H1 (cell line): ENCODE measurements at regions not wholly inside any gene's neighbourhood (a gene's known extent, or its start where the extent isn't known, plus 50 kb on each side); places are given as distances from the start of the nearest gene placed in this dataset.

Experiments used
- CTCF ChIA-PET: fragments of 300-600 bp; sonication (Branson Sonifier 250); formaldehyde crosslinking; loops from one replicate; lab custom pipeline; 2021; ENCODE audit not compliant: partially characterized antibody; lab: Charles Lee
- POLR2A ChIA-PET: fragments of 300-600 bp; sonication (Branson Sonifier 250); formaldehyde crosslinking; loops from one replicate; lab custom pipeline; 2021; ENCODE audit warnings: inconsistent platforms; ENCODE audit not compliant: partially characterized antibody; lab: Charles Lee
- DNase-seq, 2 experiments: peaks; one replicate each; pipeline versions ENCODE4 v3.0.0 to v3.0.0-alpha.2; 2010 to 2022; ENCODE audit warnings: low spot score in 2 of 2, low read depth in 1 of 2, mixed read lengths in 1 of 2
- FAIRE-seq: peaks from 2 replicates; lab custom pipeline; 2011; peaks lifted over from hg19 to GRCh38; lab: Jason Lieb, UNC
- H2AFZ ChIP-seq: 2 replicates; pipeline ENCODE4 v1.8.1; 2012; ENCODE audit warnings: low read length, inconsistent platforms
- H2AK5ac ChIP-seq: 2 replicates; pipeline ENCODE4 v1.6.1; 2013; ENCODE audit warnings: low read depth, low read length
- H2BK120ac ChIP-seq: replicated peaks from 2 replicates; pipeline ENCODE3; 2013; ENCODE audit warnings: low read depth, low read length, inconsistent platforms
- H2BK12ac ChIP-seq: 2 replicates; pipeline ENCODE4 v1.6.1; 2013; ENCODE audit warnings: low read depth, low read length
- H2BK15ac ChIP-seq: 2 replicates; pipeline ENCODE4 v1.6.1; 2013; ENCODE audit warnings: low read length
- H2BK20ac ChIP-seq: 2 replicates; pipeline ENCODE4 v1.6.1; 2013; ENCODE audit warnings: low read length
- H2BK5ac ChIP-seq: 2 replicates; pipeline ENCODE4 v1.6.1; 2013; ENCODE audit warnings: low read depth, low read length
- H3K14ac ChIP-seq: 2 replicates; pipeline ENCODE4 v1.6.1; 2013; ENCODE audit warnings: inconsistent platforms; ENCODE audit not compliant: insufficient read length
- H3K18ac ChIP-seq: 2 replicates; pipeline ENCODE4 v1.6.1; 2013; ENCODE audit warnings: low read length; ENCODE audit errors: extremely low read depth
- H3K23ac ChIP-seq: 2 replicates; pipeline ENCODE4 v1.6.1; 2013; ENCODE audit warnings: inconsistent platforms; ENCODE audit not compliant: insufficient read length
- H3K23me2 ChIP-seq: 2 replicates; pipeline ENCODE4 v1.6.1; 2013; ENCODE audit warnings: low read depth, low read length
- H3K27ac ChIP-seq: 2 replicates; pipeline ENCODE4 v1.6.1; 2011; ENCODE audit warnings: low read depth, low read length, inconsistent platforms
- H3K27me3 ChIP-seq, 4 experiments: replicated peaks in 1 of 4; 1 replicate in 1 of 4; 2 replicates in 3 of 4; pipeline versions ENCODE4 v1.6.1 to v1.8.1; 2011 to 2013; ENCODE audit warnings: low read length in 3 of 4, mild to moderate bottlenecking in 3 of 4, inconsistent platforms in 2 of 4, mixed read lengths in 2 of 4, moderate library complexity in 1 of 4; ENCODE audit not compliant: control insufficient read depth in 3 of 4, insufficient read depth in 3 of 4; ENCODE audit errors: extremely low read depth in 1 of 4
- H3K36me3 ChIP-seq, 4 experiments: 2 replicates each; pipeline versions ENCODE4 v1.6.1 to v1.8.1; 2011 to 2013; ENCODE audit warnings: mild to moderate bottlenecking in 4 of 4, low read length in 3 of 4, moderate library complexity in 2 of 4, control low read depth in 1 of 4, inconsistent platforms in 1 of 4; ENCODE audit not compliant: insufficient read depth in 4 of 4, control insufficient read depth in 2 of 4
- H3K4ac ChIP-seq: replicated peaks from 2 replicates; pipeline ENCODE3; 2013; ENCODE audit warnings: low read length, low read depth, mixed read lengths, inconsistent platforms; ENCODE audit not compliant: insufficient read length
- H3K4me1 ChIP-seq, 4 experiments: replicated peaks in 1 of 4; 1 replicate in 1 of 4; 2 replicates in 3 of 4; pipeline versions ENCODE4 v1.6.1 to v1.8.1; 2011 to 2013; ENCODE audit warnings: low read length in 3 of 4, inconsistent platforms in 2 of 4, mixed read lengths in 1 of 4; ENCODE audit not compliant: insufficient read depth in 4 of 4, control insufficient read depth in 3 of 4
- H3K4me2 ChIP-seq, 2 experiments: 2 replicates each; pipeline versions ENCODE4 v1.6.1 to v1.8.1; 2011 to 2013; ENCODE audit warnings: low read depth in 2 of 2, low read length in 2 of 2, control low read depth in 1 of 2, inconsistent platforms in 1 of 2, mild to moderate bottlenecking in 1 of 2; ENCODE audit not compliant: insufficient read depth in 1 of 2
- H3K4me3 ChIP-seq, 4 experiments: fragments of 200-600, 300-600 bp in 1 of 4; sonication (generic), shearing (Covaris generic), sonication (Bioruptor Twin) in 1 of 4; 2 replicates each; pipeline versions ENCODE4 v1.5.1 to v1.8.1; 2011 to 2016; ENCODE audit warnings: low read length in 4 of 4, low read depth in 3 of 4, control low read depth in 2 of 4, inconsistent platforms in 2 of 4, mild to moderate bottlenecking in 2 of 4, mixed read lengths in 1 of 4, moderate library complexity in 1 of 4; ENCODE audit not compliant: insufficient read depth in 2 of 4; ENCODE audit errors: extremely low read depth in 1 of 4
- H3K56ac ChIP-seq: replicated peaks from 2 replicates; pipeline ENCODE3; 2013; ENCODE audit warnings: low read depth, mild to moderate bottlenecking, mixed read lengths, low read length, inconsistent platforms; ENCODE audit not compliant: insufficient read length
- H3K79me1 ChIP-seq: 2 replicates; pipeline ENCODE4 v1.6.1; 2013; ENCODE audit warnings: low read depth, low read length, control low read depth
- H3K79me2 ChIP-seq, 2 experiments: 2 replicates each; pipeline versions ENCODE4 v1.6.1 to v1.8.1; 2012 to 2013; ENCODE audit warnings: low read length in 2 of 2, mild to moderate bottlenecking in 2 of 2, inconsistent platforms in 1 of 2; ENCODE audit not compliant: insufficient read depth in 2 of 2, control insufficient read depth in 1 of 2
- H3K9ac ChIP-seq, 4 experiments: replicated peaks in 1 of 4; 1 replicate in 1 of 4; 2 replicates in 3 of 4; pipeline versions ENCODE4 v1.6.1 to v1.8.1; 2011 to 2013; ENCODE audit warnings: low read depth in 3 of 4, low read length in 3 of 4, control low read depth in 2 of 4, mild to moderate bottlenecking in 2 of 4, moderate library complexity in 2 of 4, inconsistent platforms in 1 of 4; ENCODE audit errors: extremely low read depth in 1 of 4
- H3K9me3 ChIP-seq, 2 experiments: 2 replicates each; pipeline versions ENCODE4 v1.6.1 to v1.8.1; 2012 to 2013; ENCODE audit warnings: mild to moderate bottlenecking in 2 of 2, moderate library complexity in 2 of 2, control low read depth in 1 of 2, inconsistent platforms in 1 of 2, low read depth in 1 of 2, low read length in 1 of 2, mixed read lengths in 1 of 2; ENCODE audit not compliant: insufficient read depth in 2 of 2
- H4K20me1 ChIP-seq, 2 experiments: replicated peaks in 1 of 2; 2 replicates each; pipeline versions ENCODE3 to v1.8.1; 2011 to 2013; ENCODE audit warnings: inconsistent platforms in 2 of 2, low read length in 2 of 2, mild to moderate bottlenecking in 1 of 2; ENCODE audit not compliant: insufficient read depth in 2 of 2, control insufficient read depth in 1 of 2
- H4K5ac ChIP-seq: 2 replicates; pipeline ENCODE4 v1.6.1; 2013; ENCODE audit warnings: low read length, low read depth, mixed read lengths, inconsistent platforms; ENCODE audit not compliant: insufficient read length
- H4K8ac ChIP-seq: 2 replicates; pipeline ENCODE4 v1.8.0; 2013; ENCODE audit warnings: mild to moderate bottlenecking, moderate library complexity, low read length, inconsistent platforms; ENCODE audit not compliant: insufficient read depth; ENCODE audit errors: extremely low read depth
- H4K91ac ChIP-seq: replicated peaks from 2 replicates; pipeline ENCODE3; 2013; ENCODE audit warnings: low read length, mixed read lengths, inconsistent platforms; ENCODE audit not compliant: insufficient read length
- CTBP2 ChIP-seq: IDR thresholded peaks from 2 replicates; pipeline ENCODE4 v1.7.0; 2011; ENCODE audit warnings: borderline replicate concordance, mild to moderate bottlenecking, moderate library complexity, mixed read lengths, low read length; ENCODE audit not compliant: insufficient read depth, insufficient read length
- EGR1 ChIP-seq: IDR thresholded peaks from 2 replicates; pipeline ENCODE4 v1.6.1; 2011; ENCODE audit warnings: low read depth, low read length, borderline replicate concordance
- HDAC2 ChIP-seq, 2 experiments: fragments of 300-600 bp in 1 of 2; sonication (generic) in 1 of 2; IDR thresholded peaks; 2 replicates each; pipeline ENCODE4 v1.6.1; 2011 to 2012; ENCODE audit warnings: low read depth in 2 of 2, low read length in 2 of 2, mild to moderate bottlenecking in 2 of 2, moderate library complexity in 2 of 2, borderline replicate concordance in 1 of 2, inconsistent platforms in 1 of 2
- HDAC6 ChIP-seq: IDR thresholded peaks from one replicate; pipeline ENCODE4 v1.7.1; 2012; ENCODE audit warnings: low read depth, mild to moderate bottlenecking, inconsistent platforms, low read length, moderate library complexity
- KDM5A ChIP-seq: fragments of 200-600 bp; IDR thresholded peaks from 2 replicates; pipeline ENCODE4 v1.7.1; 2012; ENCODE audit warnings: mild to moderate bottlenecking, low read length, inconsistent platforms, mixed read lengths
- RAD21 ChIP-seq, 2 experiments: IDR thresholded peaks in 1 of 2; conservative IDR thresholded peaks in 1 of 2; 2 replicates each; pipeline ENCODE4 v1.6.1; 2011; ENCODE audit warnings: low read depth in 2 of 2, low read length in 2 of 2, improper control_type of control experiment in 1 of 2, inconsistent platforms in 1 of 2, mild to moderate bottlenecking in 1 of 2, moderate library complexity in 1 of 2
- RXRA ChIP-seq: IDR thresholded peaks from 2 replicates; pipeline ENCODE4 v1.6.1; 2011; ENCODE audit warnings: low read depth, mild to moderate bottlenecking, low read length, moderate library complexity; ENCODE audit not compliant: insufficient read depth
- SUZ12 ChIP-seq: fragments of 200-600 bp; sonication (generic); IDR thresholded peaks from 2 replicates; pipeline ENCODE4 v1.6.1; 2012; ENCODE audit warnings: mild to moderate bottlenecking, inconsistent platforms, low read length, moderate library complexity, mixed read lengths
- WGBS, 2 experiments: shearing (Covaris generic) in 1 of 2; methylation state at CpG; one replicate each; pipeline versions ENCODE4 v1.1.6 to v1.1.7; 2013 to 2015; ENCODE audit warnings: low lambda C conversion rate in 2 of 2, mixed read lengths in 2 of 2, inconsistent platforms in 1 of 2, low coverage in 1 of 2, missing lambda C conversion rate in 1 of 2; ENCODE audit not compliant: insufficient replicate concordance in 2 of 2, insufficient coverage in 1 of 2, insufficient read length in 1 of 2; ENCODE audit errors: extremely low coverage in 1 of 2, missing lambda C conversion rate in 1 of 2; 5-methylcytosine and 5-hydroxymethylcytosine counted together
- TF ChIP-seq, protein P1 (sequence below): IDR thresholded peaks from 2 replicates; pipeline ENCODE4 v1.6.1; 2012; ENCODE audit warnings: inconsistent platforms
- TF ChIP-seq, protein P2 (sequence below): IDR thresholded peaks from 2 replicates; pipeline ENCODE4 v1.6.1; 2012; ENCODE audit warnings: low read length, inconsistent platforms

DNA sequence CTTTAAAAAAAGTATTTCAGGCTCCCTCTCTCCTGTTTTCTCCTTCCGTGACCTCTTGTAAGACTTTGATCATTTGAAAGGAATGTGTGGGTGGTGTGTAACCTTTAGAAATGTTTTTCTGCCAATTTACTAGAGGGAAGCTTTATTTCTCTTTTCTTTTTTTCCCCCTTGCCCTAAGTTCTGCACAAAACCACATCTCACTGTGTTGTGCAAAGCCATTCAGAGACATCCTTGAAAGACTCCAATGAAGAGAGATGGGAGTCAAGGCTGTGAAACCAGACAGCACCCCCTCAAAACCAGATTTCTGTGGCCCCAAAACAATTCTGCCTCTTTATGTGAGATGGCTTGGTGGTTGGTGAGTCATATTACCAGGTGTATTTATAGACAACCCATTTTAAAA lies 184.6 kb upstream of the ERBB4 start:
- Histone ChIP-seq H4K20me1 (no peaks in the 10 kb centered on the region), H3K9me3 (peaks cover 10 to 16% of the 10 kb centered on the region in 2 experiments; a peak in 3 of 4 replicates), H3K18ac (no peak overlapping the region), H3K27me3 (no peaks in the 10 kb centered on the region), H4K8ac (no peak overlapping the region), H3K4me3 (no peak overlapping the region), H2BK15ac (no peak overlapping the region), H3K23ac (no peak overlapping the region), H3K4me1 (peaks cover 0 to 4% (median 0%) of the 10 kb centered on the region in 4 experiments; a peak in 1 of 7 replicates), H3K4ac (no peak overlapping the region), H4K91ac (no peak overlapping the region), H3K56ac (no peak overlapping the region), H2BK20ac (no peak overlapping the region), H3K79me1 (no peaks in the 10 kb centered on the region), H4K5ac (no peak overlapping the region), H3K23me2 (no peaks in the 10 kb centered on the region), H3K36me3 (peaks cover 0 to 8% (median 0%) of the 10 kb centered on the region in 4 experiments; a peak in 1 of 8 replicates), H2BK12ac (no peak overlapping the region), H2BK120ac (no peak overlapping the region), H2AK5ac (no peak overlapping the region), H3K4me2 (no peak overlapping the region), H2AFZ (no peak overlapping the region), H3K27ac (no peak overlapping the region), H3K79me2 (no peaks in the 10 kb centered on the region), H3K9ac (no peak overlapping the region), H3K14ac (no peak overlapping the region), H2BK5ac (no peak overlapping the region)
- FAIRE-seq (no peak), DNase-seq (no peak)
- POLR2A ChIA-PET: no interaction called here
- whole genome bisulfite sequencing, 2 experiments: 94% methylated on average over 1 of the region's 1 CpG; no CpG with 5 or more reads in 1 of the 2 experiments
- CTCF ChIA-PET: no interaction called here
- TF ChIP-seq HDAC6 (no peak), SUZ12 (no peak), RXRA (no peak), KDM5A (no peak), RAD21 (IDR thresholded peaks at IDR 0.05 in 1 of 2, conservative IDR thresholded peaks at IDR 0.05 in 1 of 2; ENCODE audit: low read depth in 2 of 2, low read length in 2 of 2) (no peak), EGR1 (no peak), CTBP2 (no peak), HDAC2 (IDR thresholded peaks at IDR 0.05; ENCODE audit: borderline replicate concordance in 1 of 2, low read depth in 2 of 2, low read length in 2 of 2) (no peak)
- TF ChIP-seq, protein P1, sequence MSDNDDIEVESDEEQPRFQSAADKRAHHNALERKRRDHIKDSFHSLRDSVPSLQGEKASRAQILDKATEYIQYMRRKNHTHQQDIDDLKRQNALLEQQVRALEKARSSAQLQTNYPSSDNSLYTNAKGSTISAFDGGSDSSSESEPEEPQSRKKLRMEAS: no peak
- TF ChIP-seq, protein P2, sequence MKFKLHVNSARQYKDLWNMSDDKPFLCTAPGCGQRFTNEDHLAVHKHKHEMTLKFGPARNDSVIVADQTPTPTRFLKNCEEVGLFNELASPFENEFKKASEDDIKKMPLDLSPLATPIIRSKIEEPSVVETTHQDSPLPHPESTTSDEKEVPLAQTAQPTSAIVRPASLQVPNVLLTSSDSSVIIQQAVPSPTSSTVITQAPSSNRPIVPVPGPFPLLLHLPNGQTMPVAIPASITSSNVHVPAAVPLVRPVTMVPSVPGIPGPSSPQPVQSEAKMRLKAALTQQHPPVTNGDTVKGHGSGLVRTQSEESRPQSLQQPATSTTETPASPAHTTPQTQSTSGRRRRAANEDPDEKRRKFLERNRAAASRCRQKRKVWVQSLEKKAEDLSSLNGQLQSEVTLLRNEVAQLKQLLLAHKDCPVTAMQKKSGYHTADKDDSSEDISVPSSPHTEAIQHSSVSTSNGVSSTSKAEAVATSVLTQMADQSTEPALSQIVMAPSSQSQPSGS: no peak
